Esophagus squamous epithelium (tissue), 4 donors: ENCODE measurements at regions not wholly inside any gene's neighbourhood (a gene's known extent, or its start where the extent isn't known, plus 50 kb on each side); places are given as distances from the start of the nearest gene placed in this dataset.

Source experiments
- CTCF ChIP-seq, 6 experiments: fragments of 450-650 bp in 4 of 6; fragments of 200-600 bp in 2 of 6; sonication (generic) in 2 of 6; IDR thresholded peaks; one replicate each; pipeline ENCODE4 v1.5.1; 2016 to 2019; ENCODE audit warnings: antibody characterized with exemption in 6 of 6, mild to moderate bottlenecking in 4 of 6, moderate library complexity in 4 of 6
- POLR2A ChIP-seq, 4 donors: fragments of 450-650 bp; IDR thresholded peaks; one replicate each; pipeline ENCODE4 v1.6.1; 2017; ENCODE audit warnings: antibody characterized with exemption in 4 of 4, mild to moderate bottlenecking in 4 of 4, moderate library complexity in 3 of 4

DNA sequence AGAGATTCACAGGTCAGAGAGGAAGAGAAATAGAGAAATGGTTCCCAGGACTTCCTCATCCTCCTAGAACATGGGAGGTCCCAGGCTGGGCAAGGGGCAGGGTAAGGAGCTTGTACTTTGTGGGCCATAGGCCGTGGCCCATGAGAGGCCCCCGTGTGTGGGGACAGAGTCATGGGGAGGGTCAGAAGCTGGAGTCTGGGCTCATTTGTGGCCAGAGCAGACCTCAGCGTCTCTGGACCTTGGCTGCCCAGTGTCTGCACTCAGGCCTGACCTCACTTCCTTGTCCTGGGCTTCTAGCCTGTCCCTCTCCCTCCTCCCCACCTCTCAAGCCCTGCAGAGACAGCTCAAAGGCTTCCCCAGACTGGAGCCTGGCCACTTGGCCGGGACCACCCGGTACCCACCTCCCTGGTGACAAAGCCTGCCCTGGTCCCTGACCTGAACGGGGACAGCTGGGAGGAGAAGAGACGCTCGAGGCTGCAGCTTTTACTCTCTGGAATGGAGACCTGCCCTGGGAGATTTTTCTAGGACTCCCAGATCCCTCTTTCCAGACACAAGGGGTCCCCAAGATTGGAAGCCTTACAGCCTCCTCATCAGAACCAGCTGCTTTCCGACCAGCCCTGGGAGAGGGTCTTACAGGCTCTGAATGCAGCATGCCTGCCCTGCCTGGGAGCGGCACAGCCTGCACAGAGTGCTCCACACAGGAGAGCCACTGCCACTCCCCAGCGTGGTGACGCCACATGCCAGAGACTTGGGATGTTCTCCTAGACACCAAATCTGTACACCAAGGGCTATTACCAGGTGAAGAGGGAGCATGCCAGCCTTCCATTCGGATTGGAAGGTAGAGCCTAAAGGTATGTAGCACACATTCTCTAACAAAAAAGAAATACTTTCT is 569.0 kb upstream of the B3GAT1 start:
- TF ChIP-seq POLR2A (IDR thresholded peaks at IDR 0.05) (no peak), CTCF (IDR thresholded peaks at IDR 0.05) (no peak)
